Activated CD8-positive, alpha-beta memory T cell treated with anti-CD3 and anti-CD28 coated beads for 48 hours (primary cell): ENCODE measurements at regions not wholly inside any gene's neighbourhood (a gene's known extent, or its start where the extent isn't known, plus 50 kb on each side); places are given as distances from the start of the nearest gene placed in this dataset.

Experiments
- DNase-seq, 3 experiments: peaks; one replicate each; pipeline ENCODE4 v3.0.0-alpha.2; 2020; ENCODE audit warnings: low read depth in 2 of 3, low spot score in 2 of 3

- no peak for DNase-seq
These were observed 324.9 kb upstream of the IRX4 start for GRCh38 chr5:2207416-2208238.

DNA sequence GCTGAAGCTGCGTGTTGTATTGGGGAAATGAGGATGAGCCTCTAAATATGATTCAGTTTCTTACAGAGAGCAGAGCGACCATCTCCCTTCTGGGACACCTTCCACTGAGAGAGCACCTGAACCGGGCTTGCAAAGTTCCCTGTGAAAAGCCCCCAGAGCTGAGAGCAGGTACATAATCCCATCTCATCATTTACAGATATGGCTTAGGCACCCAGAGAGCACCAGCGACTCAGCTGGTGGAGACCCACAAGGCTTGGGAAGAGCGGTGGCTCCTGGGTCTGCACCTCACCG is 324.3 kb upstream of the IRX4 start:
- no peak for DNase-seq

DNA sequence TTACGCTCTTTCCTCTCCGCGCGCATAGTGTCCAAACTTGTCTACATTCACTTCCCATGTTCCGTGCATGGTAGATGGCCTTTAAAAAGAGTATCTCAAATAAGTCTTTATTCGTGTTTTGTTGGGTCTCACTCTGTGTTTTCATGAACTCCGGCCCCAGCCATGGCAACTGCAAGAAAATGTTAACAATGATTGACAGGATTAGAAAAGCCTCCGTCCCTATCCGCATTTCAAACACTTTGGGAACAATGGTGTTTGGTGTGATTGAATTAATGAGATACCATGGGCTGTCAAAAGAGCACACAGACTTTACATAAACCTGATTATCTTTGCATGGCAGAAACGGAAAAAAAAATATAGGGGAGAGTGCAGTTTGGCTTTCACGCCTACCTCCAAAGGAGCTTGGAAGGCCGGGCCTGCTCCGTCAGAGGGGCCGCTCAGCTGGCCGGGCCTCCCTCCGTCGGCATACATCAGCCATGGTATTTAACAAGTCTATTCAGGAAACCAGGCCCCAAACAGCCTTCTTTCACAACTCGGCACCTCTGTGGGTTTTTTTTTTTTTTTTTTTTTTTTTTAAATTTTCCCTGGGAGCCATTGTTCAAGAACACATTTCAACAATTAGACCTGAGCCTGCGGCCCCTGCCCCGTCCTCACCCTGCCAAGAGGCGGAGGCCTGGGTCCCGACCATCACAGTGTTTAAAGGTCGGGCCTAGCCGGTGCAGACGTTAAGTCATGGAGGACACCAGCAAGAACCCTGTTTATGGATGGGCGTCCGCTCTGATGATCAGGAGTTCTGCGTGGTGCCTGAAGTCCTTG is 323.8 kb upstream of the IRX4 start:
- no peak for DNase-seq

DNA sequence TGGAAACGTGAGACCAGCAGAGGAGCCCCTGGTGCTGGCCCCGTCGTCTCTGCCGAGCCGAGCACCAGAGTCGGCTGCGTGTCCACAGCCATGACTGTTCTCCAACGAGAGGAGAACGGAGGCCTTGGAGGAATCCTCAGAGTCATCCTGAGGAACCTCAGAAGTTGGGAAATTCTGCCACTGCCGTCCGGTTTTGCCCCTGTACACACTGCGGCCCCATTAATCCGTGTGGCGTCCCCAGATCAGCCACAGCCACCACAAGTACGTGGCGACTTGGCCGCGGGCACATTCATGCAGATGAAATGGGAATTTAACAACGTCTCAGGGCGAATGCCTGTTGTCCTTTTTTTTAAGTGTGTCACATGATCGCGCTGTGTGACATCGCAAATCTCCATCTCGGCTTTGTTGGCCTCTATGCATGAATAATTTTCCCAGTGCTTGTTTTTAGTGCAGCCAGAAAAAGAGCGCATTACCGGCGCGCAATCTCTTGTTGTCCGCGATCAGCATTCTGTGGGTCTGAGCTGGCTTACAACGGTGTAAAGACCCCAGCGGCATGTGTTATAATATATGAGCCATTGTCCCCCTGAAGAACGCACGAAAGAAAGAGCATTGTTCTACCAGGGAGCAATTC is 323.0 kb upstream of the IRX4 start:
- DNase-seq, result no peak

GRCh38 chr5:2205185-2205585 is 322.5 kb upstream of the IRX4 start:
- DNase-seq, result no peak

DNA sequence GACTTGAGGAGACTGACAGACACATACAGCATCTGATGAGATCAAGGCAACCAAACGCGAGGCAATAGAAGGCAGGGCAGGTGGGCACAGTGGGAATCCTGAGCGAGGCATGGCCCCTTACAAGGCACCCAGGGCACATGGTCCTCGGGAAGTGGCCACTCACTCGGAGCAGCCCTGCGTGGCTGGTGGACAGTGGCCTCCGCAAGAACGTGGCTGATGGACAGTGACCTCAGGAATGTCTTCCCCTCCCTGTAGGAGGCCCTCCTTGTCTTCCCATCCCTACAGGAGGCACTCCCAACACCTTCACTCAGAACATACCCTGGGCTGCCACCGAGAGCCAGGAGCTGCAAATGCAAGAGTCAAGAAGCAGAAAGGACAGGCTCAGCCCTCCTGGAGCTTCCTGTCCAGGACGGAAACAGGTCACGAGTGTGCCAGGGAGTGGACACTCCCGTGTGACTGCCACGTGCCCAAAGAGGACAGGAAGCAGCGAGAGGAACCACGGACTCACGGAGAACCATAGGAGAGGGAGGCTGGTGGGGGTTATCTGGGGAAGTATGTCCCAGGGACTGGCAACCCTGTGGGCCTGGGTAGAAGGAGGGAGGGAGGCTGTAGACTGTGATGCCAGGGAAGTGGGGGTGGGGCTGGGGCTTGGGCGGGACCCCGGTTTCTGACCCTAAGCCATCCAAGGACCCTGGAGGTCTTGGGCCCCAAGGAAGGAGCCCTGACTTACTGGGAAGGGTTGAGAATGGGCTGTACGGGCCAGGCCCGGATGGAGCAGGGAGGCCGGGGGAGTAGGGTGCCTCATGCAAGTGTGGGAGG is 321.9 kb upstream of the IRX4 start:
- no peak for DNase-seq

- DNase-seq, result no peak
These were observed 321.0 kb upstream of the IRX4 start for GRCh38 chr5:2203774-2204173.

DNA sequence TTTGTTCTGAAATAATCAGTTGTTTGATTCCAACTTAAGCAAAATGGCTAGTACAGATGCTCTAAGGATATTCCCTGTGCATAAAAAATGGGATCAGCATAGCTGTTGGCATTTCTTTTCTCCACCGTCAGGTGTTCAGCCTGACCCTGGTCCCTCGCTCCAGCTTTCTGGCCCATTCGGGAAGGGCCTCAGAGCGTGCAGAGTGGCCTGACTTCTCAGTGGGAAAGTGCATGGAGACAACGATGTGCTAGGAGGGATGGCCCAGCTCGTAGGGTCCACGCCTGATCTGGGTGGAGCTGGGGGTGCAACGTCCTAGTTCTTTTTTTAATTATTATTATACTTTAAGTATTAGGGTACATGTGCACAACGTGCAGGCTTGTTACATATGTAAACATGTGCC is 319.1 kb upstream of the IRX4 start:
- no peak for DNase-seq

DNA sequence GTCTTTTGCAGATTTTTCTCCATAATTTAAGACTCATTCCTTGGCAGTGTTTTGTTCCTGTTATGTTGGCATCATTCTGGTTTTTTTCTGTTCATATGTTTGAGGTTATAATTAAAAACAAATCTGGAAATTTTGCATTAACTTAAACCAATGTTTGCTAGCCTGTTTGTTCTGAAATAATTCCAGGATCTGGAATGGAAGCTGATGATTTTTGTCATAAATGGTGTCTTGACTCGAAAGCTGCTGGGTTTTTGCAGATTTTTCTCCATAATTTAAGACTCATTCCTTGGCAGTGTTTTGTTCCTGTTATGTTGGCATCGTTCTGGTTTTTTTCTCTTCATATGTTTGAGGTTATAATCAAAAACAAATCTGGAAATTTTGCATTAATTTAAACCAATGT is 318.7 kb upstream of the IRX4 start:
- no peak for DNase-seq

DNA sequence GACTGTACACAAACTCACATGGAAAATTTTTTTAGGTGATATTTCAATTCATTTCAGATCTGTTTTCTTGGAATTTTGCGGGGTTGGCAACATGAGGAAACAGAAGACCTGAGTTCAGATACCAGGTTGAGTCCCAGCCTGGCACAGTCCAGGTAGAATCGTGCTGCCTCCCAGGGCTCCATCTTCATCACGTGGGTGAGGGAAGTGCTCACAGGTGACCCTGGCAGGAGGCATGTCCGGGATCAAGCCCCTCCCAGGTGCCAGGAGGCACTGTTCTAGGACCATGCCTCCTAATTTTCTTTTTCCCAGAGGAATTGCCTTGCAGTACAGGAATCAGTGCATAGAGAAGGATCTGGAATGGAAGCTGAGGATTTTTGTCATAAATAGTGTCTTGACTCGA is 318.3 kb upstream of the IRX4 start:
- no peak for DNase-seq

- no peak for DNase-seq
These were observed 317.7 kb upstream of the IRX4 start for GRCh38 chr5:2200261-2200950.

GRCh38 chr5:2199697-2200096 is 317.0 kb upstream of the IRX4 start:
- no peak for DNase-seq

DNA sequence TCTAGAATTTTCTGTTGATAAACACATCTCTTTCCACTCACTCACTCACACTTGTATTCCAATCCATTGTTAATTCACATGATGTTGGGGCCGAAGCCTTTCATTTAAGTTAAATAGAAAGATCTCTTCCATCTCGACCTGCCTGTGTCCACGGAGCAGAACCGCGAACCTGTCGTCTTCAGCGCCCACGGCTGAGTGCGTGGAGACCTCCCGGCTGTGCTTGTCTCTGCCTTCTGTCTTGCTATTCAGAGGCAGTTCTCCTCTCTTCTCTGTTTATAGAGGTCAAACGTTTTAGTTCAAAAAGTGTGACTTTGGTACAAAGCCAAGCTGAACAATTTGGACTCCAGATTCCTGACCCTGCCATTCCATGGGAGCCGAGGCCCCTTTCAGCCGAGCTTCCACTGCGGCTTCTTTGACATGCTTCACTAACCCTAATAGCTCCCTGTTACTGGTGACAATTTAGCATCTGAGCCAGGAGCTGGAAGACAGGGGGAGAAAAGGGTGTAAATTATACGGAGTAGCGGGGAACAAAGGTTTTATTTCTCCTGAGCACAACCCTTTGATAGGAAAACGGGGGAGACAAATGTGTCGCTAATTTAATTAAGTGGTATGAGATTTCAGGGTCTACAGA is 314.4 kb upstream of the IRX4 start:
- no peak for DNase-seq

GRCh38 chr5:2196416-2196815 is 313.7 kb upstream of the IRX4 start:
- no peak for DNase-seq

DNA sequence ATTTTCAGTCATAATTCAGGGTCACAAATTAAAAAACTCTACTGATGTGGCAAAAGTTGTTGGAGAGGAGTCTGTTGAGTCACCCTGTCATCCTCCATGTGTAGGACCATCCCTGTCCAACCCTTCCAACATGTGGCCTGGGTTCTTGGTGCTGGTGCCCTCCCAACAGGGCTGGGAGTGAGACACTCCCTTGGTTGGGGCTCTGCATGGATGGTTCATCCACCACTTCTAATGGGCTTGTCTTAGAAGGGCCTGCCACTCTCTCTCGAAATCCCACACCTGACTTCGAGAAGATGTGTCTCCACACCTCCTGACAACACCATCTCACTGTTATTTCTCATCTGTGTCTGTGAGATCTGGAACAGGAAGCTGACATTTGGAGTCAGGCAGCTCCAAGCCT is 312.2 kb upstream of the IRX4 start:
- no peak for DNase-seq

GRCh38 chr5:2194236-2194555 is 311.5 kb upstream of the IRX4 start:
- DNase-seq, result no peak

DNA sequence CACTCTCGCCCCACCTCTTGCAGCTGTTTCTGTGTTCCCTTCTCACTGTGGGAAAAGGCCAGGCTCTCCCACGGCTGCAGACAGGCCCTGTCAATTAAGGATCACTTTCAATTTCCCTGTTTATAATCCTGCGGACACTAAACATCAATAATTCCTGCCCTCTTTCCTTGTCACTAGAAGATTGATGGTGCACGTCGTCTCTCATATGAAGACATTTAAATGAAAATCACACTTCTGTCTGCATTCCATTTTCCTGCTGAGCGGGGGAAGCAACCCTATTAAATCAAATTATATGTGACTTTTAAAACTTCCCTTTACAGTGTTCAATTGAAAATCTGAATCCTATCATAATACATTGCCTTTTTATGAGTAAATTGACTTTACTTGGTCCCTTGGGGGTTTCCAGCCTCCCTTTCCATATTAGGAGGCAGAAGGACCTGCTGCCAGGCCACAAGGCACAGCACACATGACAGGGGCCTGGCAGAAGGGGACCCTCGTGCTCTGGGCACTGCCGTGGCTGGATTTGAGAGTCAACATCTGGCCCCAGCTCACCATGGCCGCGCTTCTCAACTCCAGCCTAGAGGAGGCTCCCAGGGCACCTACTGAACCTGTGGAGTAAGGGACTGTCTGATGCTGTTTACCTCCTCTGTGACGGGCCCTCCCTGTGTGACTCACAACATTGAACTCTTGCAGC is 311.0 kb upstream of the IRX4 start:
- DNase-seq, result no peak

GRCh38 chr5:2193142-2193541 is 310.4 kb upstream of the IRX4 start:
- no peak for DNase-seq

- no peak for DNase-seq
These were observed 309.8 kb upstream of the IRX4 start for GRCh38 chr5:2192496-2192895.

DNA sequence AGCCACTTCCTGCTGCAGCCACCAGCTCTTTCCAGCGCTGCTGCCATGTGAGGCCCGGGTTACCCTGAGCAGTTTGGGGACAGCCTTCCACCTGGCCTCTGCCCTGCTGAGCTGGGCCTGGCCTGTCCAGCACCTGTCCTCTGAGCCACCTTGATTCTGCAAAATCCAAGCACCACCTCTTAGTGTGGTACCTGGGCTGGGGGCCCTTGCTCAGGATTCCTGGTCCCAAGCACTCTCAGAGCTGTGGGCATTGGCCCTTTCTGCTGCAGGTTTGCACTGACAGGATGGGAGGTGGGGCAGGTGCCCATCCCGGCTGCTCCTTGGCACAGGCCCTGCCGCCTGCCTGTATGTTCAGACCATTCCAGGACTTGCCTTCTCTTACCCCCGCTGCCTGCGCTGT is 309.2 kb upstream of the IRX4 start:
- DNase-seq, result no peak
